ENCODE measurements at regions not wholly inside any gene's neighbourhood (a gene's known extent, or its start where the extent isn't known, plus 50 kb on each side); places are given as distances from the start of the nearest gene placed in this dataset.

DNA sequence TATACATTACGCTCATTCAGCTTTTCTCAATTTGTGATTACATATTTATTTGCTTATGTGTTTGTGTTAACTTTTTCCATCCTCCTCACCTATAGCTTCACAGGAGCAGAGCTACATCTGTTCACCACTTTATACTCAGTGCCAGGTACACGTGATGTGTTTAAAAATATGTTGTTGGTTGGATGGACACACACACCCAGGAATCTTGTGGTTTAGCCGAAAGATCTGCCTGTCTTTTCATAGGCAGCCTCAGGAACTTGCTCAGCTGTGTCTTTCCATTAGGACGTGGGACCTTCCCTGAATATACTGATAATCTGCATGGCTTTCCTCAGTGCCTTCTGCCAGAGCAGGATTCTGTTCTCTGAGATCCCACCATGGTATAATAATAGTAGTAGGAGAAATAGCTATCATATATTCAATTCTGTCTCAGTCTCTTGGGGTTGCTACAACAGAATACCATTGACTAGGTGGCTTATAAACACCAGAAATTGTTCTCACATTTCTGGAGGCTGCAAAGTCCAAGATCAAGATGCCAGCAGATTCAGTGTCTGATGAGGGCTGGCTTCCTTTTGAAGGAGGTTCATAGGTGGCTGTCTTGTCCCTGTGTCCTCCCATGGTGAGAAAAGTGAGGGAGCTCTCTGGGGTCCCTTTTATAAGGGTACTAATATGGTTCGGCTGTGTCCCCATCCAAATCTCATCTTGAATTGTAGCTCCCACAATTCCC, 50.0 kb upstream of the SOD3 start:
- in situ Hi-C loops (cut with MboI; ENCODE audit: low pct_unique_long_range_greater_than_20kb, low sequenced_read_pairs, unreplicated experiment): no loop called here
- DNase-seq (ENCODE audit: low spot score): no peak
- TF ChIP-seq, protein P1, sequence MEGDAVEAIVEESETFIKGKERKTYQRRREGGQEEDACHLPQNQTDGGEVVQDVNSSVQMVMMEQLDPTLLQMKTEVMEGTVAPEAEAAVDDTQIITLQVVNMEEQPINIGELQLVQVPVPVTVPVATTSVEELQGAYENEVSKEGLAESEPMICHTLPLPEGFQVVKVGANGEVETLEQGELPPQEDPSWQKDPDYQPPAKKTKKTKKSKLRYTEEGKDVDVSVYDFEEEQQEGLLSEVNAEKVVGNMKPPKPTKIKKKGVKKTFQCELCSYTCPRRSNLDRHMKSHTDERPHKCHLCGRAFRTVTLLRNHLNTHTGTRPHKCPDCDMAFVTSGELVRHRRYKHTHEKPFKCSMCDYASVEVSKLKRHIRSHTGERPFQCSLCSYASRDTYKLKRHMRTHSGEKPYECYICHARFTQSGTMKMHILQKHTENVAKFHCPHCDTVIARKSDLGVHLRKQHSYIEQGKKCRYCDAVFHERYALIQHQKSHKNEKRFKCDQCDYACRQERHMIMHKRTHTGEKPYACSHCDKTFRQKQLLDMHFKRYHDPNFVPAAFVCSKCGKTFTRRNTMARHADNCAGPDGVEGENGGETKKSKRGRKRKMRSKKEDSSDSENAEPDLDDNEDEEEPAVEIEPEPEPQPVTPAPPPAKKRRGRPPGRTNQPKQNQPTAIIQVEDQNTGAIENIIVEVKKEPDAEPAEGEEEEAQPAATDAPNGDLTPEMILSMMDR (IDR thresholded peaks at IDR 0.05; ENCODE audit: extremely low read depth, insufficient read depth, missing control alignments): no peak
